PC-9 (cell line): ENCODE measurements at regions not wholly inside any gene's neighbourhood (a gene's known extent, or its start where the extent isn't known, plus 50 kb on each side); places are given as distances from the start of the nearest gene placed in this dataset.

ENCODE experiments used
- BruUV-seq: library from RNA; stranded (reverse); fragments of 400-500 nt; replicated peaks from 2 replicates; lab custom pipeline; 2021; lab: Mats Ljungman, UMichigan
- CTCF ChIA-PET: fragments of 300-600 bp; sonication (Branson Sonifier 250); formaldehyde crosslinking; loops from one replicate; lab custom pipeline; 2022; ENCODE audit warnings: antibody characterized with exemption; lab: Charles Lee
- POLR2A ChIA-PET: fragments of 300-600 bp; sonication (Branson Sonifier 250); formaldehyde crosslinking; loops from one replicate; lab custom pipeline; 2022; ENCODE audit warnings: antibody characterized with exemption; ENCODE audit not compliant: unreplicated experiment; lab: Charles Lee
- DNase-seq, 2 experiments: peaks; one replicate each; pipeline versions ENCODE4 v3.0.0 to v3.0.0-alpha.2; 2015 to 2022; ENCODE audit warnings: mixed read lengths in 1 of 2
- H2AFZ ChIP-seq: fragments of 200-600 bp; sonication (generic); 2 replicates; pipeline ENCODE4 v1.8.1; 2017; ENCODE audit warnings: antibody characterized with exemption
- H3F3A ChIP-seq: fragments of 200-600 bp; sonication (generic); 2 replicates; pipeline ENCODE4 v1.8.1; 2017; ENCODE audit warnings: antibody characterized with exemption, mild to moderate bottlenecking, low read depth; ENCODE audit not compliant: insufficient read depth
- H3K27ac ChIP-seq: fragments of 200-600 bp; sonication (generic); 2 replicates; pipeline ENCODE4 v1.6.1; 2016; ENCODE audit warnings: mixed run types
- H3K27me3 ChIP-seq: fragments of 200-600 bp; sonication (generic); 2 replicates; pipeline ENCODE4 v1.6.1; 2016; ENCODE audit warnings: low read depth, mixed run types; ENCODE audit not compliant: insufficient read depth
- H3K36me3 ChIP-seq: fragments of 200-600 bp; sonication (generic); 2 replicates; pipeline ENCODE4 v1.6.1; 2016; ENCODE audit warnings: low read depth, mixed run types
- H3K4me1 ChIP-seq: fragments of 200-600 bp; sonication (generic); replicated peaks from 2 replicates; pipeline ENCODE4 v1.6.1; 2016; ENCODE audit warnings: mixed run types; ENCODE audit not compliant: insufficient read depth
- H3K4me2 ChIP-seq: fragments of 200-600 bp; sonication (generic); 2 replicates; pipeline ENCODE4 v1.6.1; 2017; ENCODE audit warnings: mixed run types
- H3K4me3 ChIP-seq: fragments of 200-600 bp; sonication (generic); 2 replicates; pipeline ENCODE4 v1.6.1; 2016; ENCODE audit warnings: mixed run types
- H3K79me2 ChIP-seq: fragments of 200-600 bp; sonication (generic); 2 replicates; pipeline ENCODE4 v1.6.1; 2017; ENCODE audit warnings: low read depth, mixed run types
- H3K9me2 ChIP-seq: fragments of 200-600 bp; sonication (generic); 2 replicates; pipeline ENCODE4 v1.8.1; 2017; ENCODE audit warnings: mild to moderate bottlenecking; ENCODE audit not compliant: insufficient read depth
- H3K9me3 ChIP-seq: fragments of 200-600 bp; sonication (generic); 2 replicates; pipeline ENCODE4 v1.8.1; 2016; ENCODE audit warnings: low read depth; ENCODE audit not compliant: insufficient read depth
- H4K20me1 ChIP-seq: fragments of 200-600 bp; sonication (generic); 2 replicates; pipeline ENCODE4 v1.8.1; 2017; ENCODE audit not compliant: insufficient read depth
- EZH2 ChIP-seq: fragments of 200-600 bp; sonication (generic); IDR thresholded peaks from 2 replicates; pipeline ENCODE4 v1.8.0; 2017; ENCODE audit warnings: antibody characterized with exemption, low read depth
- intact Hi-C: fragments of 100-400 bp; cut with micrococcal nuclease; formaldehyde crosslinking; loops from one replicate; pipeline ENCODE4 v1.10.0; 2022; ENCODE audit not compliant: unreplicated experiment
- TF ChIP-seq, protein P1 (sequence below): fragments of 200-600 bp; sonication (generic); conservative IDR thresholded peaks from 2 replicates; pipeline ENCODE4 v1.6.1; 2017; ENCODE audit warnings: mixed run types, antibody characterized with exemption, mild to moderate bottlenecking, moderate library complexity

DNA sequence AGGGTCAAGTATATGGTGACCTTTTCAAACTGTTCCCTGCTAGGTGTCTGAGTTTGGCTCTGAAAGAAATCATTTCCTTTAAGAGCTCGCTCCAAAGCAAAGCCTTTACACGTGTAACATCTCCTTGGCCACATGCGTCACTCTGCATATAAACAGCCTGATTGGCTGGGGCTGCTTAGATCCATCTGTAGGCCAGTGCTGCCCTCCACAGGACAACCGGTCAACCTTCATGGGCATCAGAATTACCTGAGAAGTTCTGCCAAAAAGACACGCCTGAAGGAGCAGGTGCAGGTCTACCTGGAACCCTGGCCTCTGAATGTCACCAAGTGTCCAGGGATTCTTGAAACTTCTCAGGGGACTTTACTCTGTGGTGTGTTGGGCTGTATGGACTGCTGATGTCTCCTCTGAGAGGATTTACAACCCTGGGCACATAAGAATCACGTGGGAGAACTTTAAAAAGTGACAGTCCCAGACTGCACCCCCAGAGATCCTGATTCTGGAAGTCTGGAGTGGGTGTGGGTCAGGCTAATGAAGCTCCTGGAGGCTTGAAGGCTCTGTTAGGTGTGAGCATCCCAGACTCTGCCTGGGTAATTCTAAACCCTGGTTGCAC is 497.6 kb downstream of the GADD45G start:
- DNase-seq = peak; percentile 71 to 75
- no peaks in the 10 kb centered on the region for H3F3A ChIP-seq
- ChIA-PET CTCF (interaction anchor here (1.2 to 1.6 kb wide), 3 partner anchors 499 to 509 kb away, joined by 5 to 12 read pairs (median 9); no protein-coding TSS in a partner anchor), POLR2A (no interaction called here)
- no peak overlapping the region for H3K4me2 ChIP-seq
- H3K4me3 ChIP-seq = no peak overlapping the region
- no peak overlapping the region for H3K27ac ChIP-seq
- intact Hi-C loops = loop anchor here (1.0 kb wide), 2 partner anchors 499 to 504 kb away; no protein-coding TSS in a partner anchor
- no peaks in the 10 kb centered on the region for H3K9me3 ChIP-seq
- no peaks in the 10 kb centered on the region for H3K79me2 ChIP-seq
- peaks cover 58% of the 10 kb centered on the region for H3K27me3 ChIP-seq
- TF ChIP-seq, protein P1, sequence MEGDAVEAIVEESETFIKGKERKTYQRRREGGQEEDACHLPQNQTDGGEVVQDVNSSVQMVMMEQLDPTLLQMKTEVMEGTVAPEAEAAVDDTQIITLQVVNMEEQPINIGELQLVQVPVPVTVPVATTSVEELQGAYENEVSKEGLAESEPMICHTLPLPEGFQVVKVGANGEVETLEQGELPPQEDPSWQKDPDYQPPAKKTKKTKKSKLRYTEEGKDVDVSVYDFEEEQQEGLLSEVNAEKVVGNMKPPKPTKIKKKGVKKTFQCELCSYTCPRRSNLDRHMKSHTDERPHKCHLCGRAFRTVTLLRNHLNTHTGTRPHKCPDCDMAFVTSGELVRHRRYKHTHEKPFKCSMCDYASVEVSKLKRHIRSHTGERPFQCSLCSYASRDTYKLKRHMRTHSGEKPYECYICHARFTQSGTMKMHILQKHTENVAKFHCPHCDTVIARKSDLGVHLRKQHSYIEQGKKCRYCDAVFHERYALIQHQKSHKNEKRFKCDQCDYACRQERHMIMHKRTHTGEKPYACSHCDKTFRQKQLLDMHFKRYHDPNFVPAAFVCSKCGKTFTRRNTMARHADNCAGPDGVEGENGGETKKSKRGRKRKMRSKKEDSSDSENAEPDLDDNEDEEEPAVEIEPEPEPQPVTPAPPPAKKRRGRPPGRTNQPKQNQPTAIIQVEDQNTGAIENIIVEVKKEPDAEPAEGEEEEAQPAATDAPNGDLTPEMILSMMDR = peak; percentile 72
- no peak for TF ChIP-seq EZH2
- H3K4me1 ChIP-seq = no peaks in the 10 kb centered on the region
- no peaks in the 10 kb centered on the region for H3K9me2 ChIP-seq
- no peak overlapping the region for H2AFZ ChIP-seq
- no peaks in the 10 kb centered on the region for H4K20me1 ChIP-seq
- no TSS peak for BruUV-seq
- H3K36me3 ChIP-seq = no peaks in the 10 kb centered on the region

DNA sequence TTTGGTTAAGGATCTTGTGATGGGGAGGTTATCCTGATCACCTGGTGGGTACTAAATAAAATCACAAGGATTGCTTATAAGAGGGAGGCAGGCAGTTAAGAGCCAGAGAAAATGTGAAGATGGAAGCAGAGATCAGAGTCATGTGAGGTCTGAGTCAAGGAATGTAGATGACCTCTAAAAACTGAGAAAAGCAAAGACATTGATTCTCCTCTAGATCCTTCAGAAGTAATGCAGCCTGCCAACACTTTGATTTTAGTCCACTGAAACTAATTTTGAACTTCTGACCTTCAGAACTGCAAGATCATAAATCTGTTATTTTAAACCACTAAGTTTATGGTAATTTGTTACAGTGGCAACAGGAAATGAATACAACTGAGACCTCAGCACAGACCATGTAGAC is 499.0 kb downstream of the GADD45G start:
- Histone ChIP-seq H4K20me1 (no peaks in the 10 kb centered on the region), H3K27me3 (peaks cover 45% of the 10 kb centered on the region; the same call in 1 of the 2 replicates), H3K36me3 (no peaks in the 10 kb centered on the region), H3K4me2 (no peak overlapping the region), H3K4me1 (no peaks in the 10 kb centered on the region), H2AFZ (no peak overlapping the region), H3K27ac (no peak overlapping the region), H3K9me2 (no peaks in the 10 kb centered on the region), H3K4me3 (no peak overlapping the region), H3K79me2 (no peaks in the 10 kb centered on the region), H3K9me3 (no peaks in the 10 kb centered on the region), H3F3A (no peaks in the 10 kb centered on the region)
- ChIA-PET POLR2A (no interaction called here), CTCF (interaction anchor here (0.6 kb wide), 2 partner anchors 504 to 693 kb away, joined by 7 to 20 read pairs; no protein-coding TSS in a partner anchor)
- no TSS peak for BruUV-seq
- intact Hi-C loops = no loop called here
- no peak for TF ChIP-seq EZH2
- TF ChIP-seq, protein P1 = no peak
- no peak for DNase-seq

DNA sequence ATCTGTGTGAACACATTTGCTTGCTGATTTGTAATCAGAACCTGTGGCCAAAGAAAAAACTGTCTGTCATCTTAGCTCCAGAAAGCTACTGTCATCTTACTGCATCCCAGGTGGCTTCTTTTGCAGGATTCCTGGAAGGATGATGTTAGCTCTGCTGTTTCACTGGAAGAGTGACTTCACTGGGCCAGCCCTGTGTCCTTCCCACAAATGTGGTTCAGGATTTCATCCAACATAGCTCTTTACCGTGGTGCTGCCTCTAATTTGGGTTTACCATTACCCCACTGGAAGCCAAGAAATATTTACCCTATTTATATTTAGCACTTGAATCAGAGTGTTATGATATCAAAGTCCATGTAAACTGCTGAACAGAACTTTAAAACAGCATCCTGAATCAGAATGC is 501.0 kb downstream of the GADD45G start:
- intact Hi-C loops = no loop called here
- POLR2A ChIA-PET = no interaction called here
- CTCF ChIA-PET = interaction anchor here (0.7 kb wide), 1 partner anchor 508 kb away, joined by 3 read pairs; no protein-coding TSS in a partner anchor

More for the DNA sequence above, 501.0 kb downstream of the GADD45G start:
- Histone ChIP-seq H3K9me2 (no peaks in the 10 kb centered on the region), H3K4me2 (no peak overlapping the region), H3K27ac (no peak overlapping the region), H3K4me1 (no peaks in the 10 kb centered on the region), H3K79me2 (no peaks in the 10 kb centered on the region), H3K4me3 (no peak overlapping the region), H3K36me3 (no peaks in the 10 kb centered on the region), H2AFZ (no peak overlapping the region), H4K20me1 (no peaks in the 10 kb centered on the region), H3K9me3 (no peaks in the 10 kb centered on the region), H3K27me3 (peaks cover 33% of the 10 kb centered on the region; the same call in 1 of the 2 replicates), H3F3A (no peaks in the 10 kb centered on the region)
- no TSS peak for BruUV-seq
- DNase-seq = no peak
- no peak for TF ChIP-seq EZH2
- TF ChIP-seq, protein P1 = no peak
